HEK293 (cell line): ENCODE measurements at regions not wholly inside any gene's neighbourhood (a gene's known extent, or its start where the extent isn't known, plus 50 kb on each side); places are given as distances from the start of the nearest gene placed in this dataset.

Source experiments
- CTCF ChIP-seq: fragments of 450-650 bp; formaldehyde crosslinking; IDR thresholded peaks from 2 replicates; pipeline ENCODE4 v1.5.1; 2016; ENCODE audit warnings: missing biosample characterization, missing genetic modification characterization
- GLI4 ChIP-seq: fragments of 450-650 bp; formaldehyde crosslinking; IDR thresholded peaks from 2 replicates; pipeline ENCODE4 v1.5.1; 2016; ENCODE audit warnings: missing biosample characterization, missing genetic modification characterization
- OSR2 ChIP-seq: fragments of 450-650 bp; formaldehyde crosslinking; IDR thresholded peaks from 2 replicates; pipeline ENCODE4 v1.5.1; 2016; ENCODE audit warnings: missing biosample characterization, missing genetic modification characterization
- REST ChIP-seq: fragments of 450-650 bp; formaldehyde crosslinking; IDR thresholded peaks from 2 replicates; pipeline ENCODE4 v1.5.1; 2016; ENCODE audit warnings: missing biosample characterization, missing genetic modification characterization
- ZFP3 ChIP-seq: fragments of 450-650 bp; formaldehyde crosslinking; IDR thresholded peaks from 2 replicates; pipeline ENCODE4 v1.5.1; 2016; ENCODE audit warnings: low read depth, missing biosample characterization, missing genetic modification characterization
- ZNF214 ChIP-seq: fragments of 450-650 bp; formaldehyde crosslinking; IDR thresholded peaks from 2 replicates; pipeline ENCODE4 v1.5.1; 2017; ENCODE audit warnings: missing biosample characterization, mild to moderate bottlenecking, missing genetic modification characterization, borderline replicate concordance
- ZNF274 ChIP-seq, 2 experiments: fragments of 200-500 bp in 1 of 2; fragments of 450-650 bp in 1 of 2; sonication (Bioruptor generic) in 1 of 2; formaldehyde crosslinking in 1 of 2; IDR thresholded peaks; 2 replicates each; pipeline versions ENCODE4 v1.5.1 to v1.6.1; 2014 to 2016; ENCODE audit warnings: borderline replicate concordance in 1 of 2, inconsistent platforms in 1 of 2, low read length in 1 of 2, missing biosample characterization in 1 of 2, missing genetic modification characterization in 1 of 2
- ZNF530 ChIP-seq: fragments of 450-650 bp; formaldehyde crosslinking; IDR thresholded peaks from 2 replicates; pipeline ENCODE4 v1.5.1; 2016; ENCODE audit warnings: low read depth, missing biosample characterization, missing genetic modification characterization
- ZNF670 ChIP-seq: fragments of 450-650 bp; formaldehyde crosslinking; IDR thresholded peaks from 2 replicates; pipeline ENCODE4 v1.5.1; 2016; ENCODE audit warnings: missing biosample characterization, missing genetic modification characterization, low read depth

- TF ChIP-seq CTCF = no peak
- no peak for TF ChIP-seq ZNF670 (tag by site-specific recombination)
- no peak for TF ChIP-seq OSR2 (tag by site-specific recombination)
- TF ChIP-seq GLI4 (tag by site-specific recombination) = no peak
- no peak for TF ChIP-seq ZNF274 (IDR thresholded peaks at IDR 0.05; ENCODE audit: low read length)
- no peak for TF ChIP-seq ZNF274 (tag by site-specific recombination; IDR thresholded peaks at IDR 0.05; ENCODE audit: borderline replicate concordance)
- no peak for TF ChIP-seq ZFP3 (tag by site-specific recombination)
- TF ChIP-seq ZNF530 = no peak
- no peak for TF ChIP-seq REST (tag by site-specific recombination)
- TF ChIP-seq ZNF214 (tag by site-specific recombination) = no peak
Observed at GRCh38 chr20:51083447-51083846, 60.5 kb upstream of the KCNG1 start.
